ENCODE measurements at regions not wholly inside any gene's neighbourhood (a gene's known extent, or its start where the extent isn't known, plus 50 kb on each side); places are given as distances from the start of the nearest gene placed in this dataset.
"Not testable (repeated sequence)": the region's sequence is repeated elsewhere in the genome, so short reads cannot be mapped to it uniquely, and the experiment has no call there.

- no peak for TF ChIP-seq CTCF (IDR thresholded peaks at IDR 0.05; ENCODE audit: low read depth, low read length)
- no peak overlapping the region for H3K4me3 ChIP-seq (ENCODE audit: low read depth, low read length)
Measured at GRCh38 chr10:52946486-52946885, 173.9 kb upstream of the MBL2 start.

- not testable (repeated sequence) for H3K4me3 ChIP-seq (ENCODE audit: low read depth, low read length)
Measured at GRCh38 chr10:52945521-52945920, 172.9 kb upstream of the MBL2 start.

- TF ChIP-seq CTCF (IDR thresholded peaks at IDR 0.05; ENCODE audit: low read depth, low read length): no peak
- no peak overlapping the region for H3K4me3 ChIP-seq (ENCODE audit: low read depth, low read length)
Measured at GRCh38 chr10:52940921-52941320, 168.3 kb upstream of the MBL2 start.

- TF ChIP-seq CTCF (IDR thresholded peaks at IDR 0.05; ENCODE audit: low read depth, low read length): no peak
- no peak overlapping the region for H3K4me3 ChIP-seq (ENCODE audit: low read depth, low read length)
Measured at GRCh38 chr10:52939894-52940293, 167.3 kb upstream of the MBL2 start.

- H3K4me3 ChIP-seq (ENCODE audit: low read depth, low read length): no peak overlapping the region
- no peak for TF ChIP-seq CTCF (IDR thresholded peaks at IDR 0.05; ENCODE audit: low read depth, low read length)
Measured at GRCh38 chr10:52933748-52934147, 161.2 kb upstream of the MBL2 start.

- TF ChIP-seq CTCF (IDR thresholded peaks at IDR 0.05; ENCODE audit: low read depth, low read length): no peak
- no peak overlapping the region for H3K4me3 ChIP-seq (ENCODE audit: low read depth, low read length)
Measured at GRCh38 chr10:52927678-52928077, 155.1 kb upstream of the MBL2 start.

- TF ChIP-seq CTCF (IDR thresholded peaks at IDR 0.05; ENCODE audit: low read depth, low read length): no peak
Measured at GRCh38 chr10:52923520-52923919, 150.9 kb upstream of the MBL2 start.

GRCh38 chr10:52918714-52919305, 146.2 kb upstream of the MBL2 start:
- TF ChIP-seq CTCF (IDR thresholded peaks at IDR 0.05; ENCODE audit: low read depth, low read length): no peak
- H3K4me3 ChIP-seq (ENCODE audit: low read depth, low read length): no peak overlapping the region

More at GRCh38 chr10:52923520-52923919, 150.9 kb upstream of the MBL2 start:
- H3K4me3 ChIP-seq (ENCODE audit: low read depth, low read length): no peak overlapping the region
